ENCODE measurements at regions not wholly inside any gene's neighbourhood (a gene's known extent, or its start where the extent isn't known, plus 50 kb on each side); places are given as distances from the start of the nearest gene placed in this dataset.

GRCh38 chr6:90753820-90754643 lies 167.2 kb upstream of the MAP3K7 start:
- H2AFZ ChIP-seq (ENCODE audit: low read depth, low read length), result no peak overlapping the region
- no peaks in the 10 kb centered on the region for H3F3A ChIP-seq (ENCODE audit: insufficient read depth, low read length, poor library complexity, severe bottlenecking)
- H3K9me3 ChIP-seq (ENCODE audit: low read length), result no peaks in the 10 kb centered on the region
- H4K20me1 ChIP-seq (ENCODE audit: insufficient read depth), result no peaks in the 10 kb centered on the region
- no peak for TF ChIP-seq TAF1 (IDR thresholded peaks at IDR 0.05; ENCODE audit: low read depth)
- no peak for TF ChIP-seq SMC3 (conservative IDR thresholded peaks at IDR 0.05; ENCODE audit: poor library complexity)
- no peak for TF ChIP-seq RAD21 (conservative IDR thresholded peaks at IDR 0.05)
- no peak for TF ChIP-seq EZH2 (IDR thresholded peaks at IDR 0.05; ENCODE audit: borderline replicate concordance, insufficient read depth, low read length, poor library complexity, severe bottlenecking)
- no peak for TF ChIP-seq MXI1 (conservative IDR thresholded peaks at IDR 0.05; ENCODE audit: poor library complexity, severe bottlenecking)
- TF ChIP-seq EP300 (conservative IDR thresholded peaks at IDR 0.05; ENCODE audit: poor library complexity, severe bottlenecking), result no peak
- no peaks in the 10 kb centered on the region for H3K79me2 ChIP-seq (replicated peaks; ENCODE audit: insufficient read depth, low read length)
- no peak overlapping the region for H3K4me2 ChIP-seq (ENCODE audit: low read length)
- no peaks in the 10 kb centered on the region for H3K27me3 ChIP-seq (ENCODE audit: insufficient read depth, low read depth, low read length)
- no peaks in the 10 kb centered on the region for H3K36me3 ChIP-seq (ENCODE audit: insufficient read depth, low read length)
- no peak overlapping the region for H3K9ac ChIP-seq (ENCODE audit: low read length)
- H3K9me2 ChIP-seq (ENCODE audit: insufficient read depth, low read length), result no peaks in the 10 kb centered on the region
- no peak overlapping the region for H3K27ac ChIP-seq (ENCODE audit: low read length)
- H3K4me3 ChIP-seq (ENCODE audit: low read length), result no peak overlapping the region

GRCh38 chr6:90739802-90740201 lies 152.9 kb upstream of the MAP3K7 start:
- H2AFZ ChIP-seq (ENCODE audit: low read depth, low read length), result no peak overlapping the region
- H3K9ac ChIP-seq (ENCODE audit: low read length), result no peak overlapping the region
- no peaks in the 10 kb centered on the region for H3K27me3 ChIP-seq (ENCODE audit: insufficient read depth, low read depth, low read length)
- H3K4me2 ChIP-seq (ENCODE audit: low read length), result no peak overlapping the region
- no peak overlapping the region for H3K4me3 ChIP-seq (ENCODE audit: low read length)
- no peaks in the 10 kb centered on the region for H3K9me2 ChIP-seq (ENCODE audit: insufficient read depth, low read length)
- no peaks in the 10 kb centered on the region for H3K79me2 ChIP-seq (replicated peaks; ENCODE audit: insufficient read depth, low read length)
- TF ChIP-seq REST (IDR thresholded peaks at IDR 0.05; ENCODE audit: borderline replicate concordance), result no peak
- TF ChIP-seq MXI1 (conservative IDR thresholded peaks at IDR 0.05; ENCODE audit: poor library complexity, severe bottlenecking), result no peak
- TF ChIP-seq EZH2 (IDR thresholded peaks at IDR 0.05; ENCODE audit: borderline replicate concordance, insufficient read depth, low read length, poor library complexity, severe bottlenecking), result no peak
- TF ChIP-seq SMC3 (conservative IDR thresholded peaks at IDR 0.05; ENCODE audit: poor library complexity), result no peak
- TF ChIP-seq RAD21 (conservative IDR thresholded peaks at IDR 0.05), result no peak
- no peak for TF ChIP-seq EP300 (conservative IDR thresholded peaks at IDR 0.05; ENCODE audit: poor library complexity, severe bottlenecking)
- no peak for TF ChIP-seq TAF1 (IDR thresholded peaks at IDR 0.05; ENCODE audit: low read depth)
- TF ChIP-seq POLR2AphosphoS5 (IDR thresholded peaks at IDR 0.05), result no peak
- no peak for TF ChIP-seq CTCF (IDR thresholded peaks at IDR 0.05; ENCODE audit: poor library complexity, severe bottlenecking)
- H4K20me1 ChIP-seq (ENCODE audit: insufficient read depth), result no peaks in the 10 kb centered on the region
- no peaks in the 10 kb centered on the region for H3K36me3 ChIP-seq (ENCODE audit: insufficient read depth, low read length)
- no peaks in the 10 kb centered on the region for H3K9me3 ChIP-seq (ENCODE audit: low read length)
- no peaks in the 10 kb centered on the region for H3F3A ChIP-seq (ENCODE audit: insufficient read depth, low read length, poor library complexity, severe bottlenecking)
- no peak overlapping the region for H3K27ac ChIP-seq (ENCODE audit: low read length)
